HepG2 (cell line): ENCODE measurements at regions not wholly inside any gene's neighbourhood (a gene's known extent, or its start where the extent isn't known, plus 50 kb on each side); places are given as distances from the start of the nearest gene placed in this dataset.

ENCODE experiments used
- ARID4A ChIP-seq: sonication (generic); formaldehyde crosslinking; IDR thresholded peaks from 2 replicates; pipeline ENCODE4 v1.5.0; 2020; ENCODE audit warnings: mild to moderate bottlenecking, missing genetic modification reagents, borderline replicate concordance
- ATF7 ChIP-seq, 2 experiments: fragments of 450-650 bp in 1 of 2; sonication (generic) in 1 of 2; formaldehyde crosslinking in 1 of 2; IDR thresholded peaks; 2 replicates each; pipeline versions ENCODE4 v1.4.0 to v1.6.1; 2016 to 2020; ENCODE audit warnings: antibody characterized with exemption in 1 of 2, mild to moderate bottlenecking in 1 of 2, missing genetic modification reagents in 1 of 2
- BCLAF1 ChIP-seq: fragments of 450-650 bp; IDR thresholded peaks from 2 replicates; pipeline ENCODE4 v1.6.1; 2017; ENCODE audit warnings: mild to moderate bottlenecking
- ELK4 ChIP-seq: sonication (generic); formaldehyde crosslinking; IDR thresholded peaks from 2 replicates; pipeline ENCODE4 v1.9.0; 2021; ENCODE audit warnings: missing genetic modification reagents, borderline replicate concordance
- MZF1 ChIP-seq: sonication (generic); formaldehyde crosslinking; IDR thresholded peaks from 2 replicates; pipeline ENCODE4 v1.8.1; 2023; ENCODE audit warnings: mild to moderate bottlenecking, missing genetic modification reagents, borderline replicate concordance
- NR2F2 ChIP-seq: IDR thresholded peaks from 2 replicates; pipeline ENCODE4 v1.6.1; 2012; ENCODE audit warnings: low read depth, inconsistent platforms, borderline replicate concordance
- NR3C1 ChIP-seq: sonication (generic); formaldehyde crosslinking; IDR thresholded peaks from 2 replicates; pipeline ENCODE4 v1.4.0; 2020; ENCODE audit warnings: missing genetic modification reagents
- NRL ChIP-seq: sonication (generic); formaldehyde crosslinking; IDR thresholded peaks from 2 replicates; pipeline ENCODE4 v1.5.0; 2020; ENCODE audit warnings: missing genetic modification reagents, mild to moderate bottlenecking, moderate library complexity, borderline replicate concordance
- RCOR2 ChIP-seq: IDR thresholded peaks from 2 replicates; pipeline ENCODE4 v1.6.1; 2016; ENCODE audit warnings: missing biosample characterization, missing genetic modification reagents
- RFX5 ChIP-seq: IDR thresholded peaks from 2 replicates; pipeline ENCODE4 v1.6.1; 2011; ENCODE audit warnings: low read depth, low read length, improper control_type of control experiment
- ZBTB26 ChIP-seq: IDR thresholded peaks from 2 replicates; pipeline ENCODE4 v1.6.1; 2016; ENCODE audit warnings: missing compliant biosample characterization, missing genetic modification reagents, borderline replicate concordance
- ZBTB33 ChIP-seq: sonication (generic); formaldehyde crosslinking; IDR thresholded peaks from 2 replicates; pipeline ENCODE4 v1.4.0; 2020; ENCODE audit warnings: missing genetic modification reagents
- ZNF121 ChIP-seq: sonication (generic); formaldehyde crosslinking; IDR thresholded peaks from 2 replicates; pipeline ENCODE4 v1.5.0; 2020; ENCODE audit warnings: mild to moderate bottlenecking, missing genetic modification reagents
- ZNF362 ChIP-seq: sonication (generic); formaldehyde crosslinking; IDR thresholded peaks from 2 replicates; pipeline ENCODE4 v1.4.0; 2020; ENCODE audit warnings: missing genetic modification reagents, mild to moderate bottlenecking, borderline replicate concordance
- ZNF530 ChIP-seq: sonication (generic); formaldehyde crosslinking; IDR thresholded peaks from 2 replicates; pipeline ENCODE4 v1.5.0; 2020; ENCODE audit warnings: low read depth, mild to moderate bottlenecking, missing genetic modification reagents
- ZNF552 ChIP-seq: sonication (generic); formaldehyde crosslinking; IDR thresholded peaks from 2 replicates; pipeline ENCODE4 v1.9.0; 2022; ENCODE audit warnings: missing genetic modification reagents, mild to moderate bottlenecking, borderline replicate concordance
- ZNF569 ChIP-seq: sonication (generic); formaldehyde crosslinking; IDR thresholded peaks from 2 replicates; pipeline ENCODE4 v1.5.0; 2020; ENCODE audit warnings: mild to moderate bottlenecking, missing genetic modification reagents, moderate library complexity, borderline replicate concordance

- TF ChIP-seq ZNF121 (CRISPR knock-in tag) (no peak), NR2F2 (peak; percentile 58; the same call in 1 of the 2 replicates), RFX5 (no peak), ZNF530 (CRISPR knock-in tag) (no peak), ARID4A (CRISPR knock-in tag) (no peak), ATF7 (IDR thresholded peaks at IDR 0.05) (no peak), ATF7 (CRISPR knock-in tag; IDR thresholded peaks at IDR 0.05) (no peak), ZNF552 (CRISPR knock-in tag) (no peak), NR3C1 (CRISPR knock-in tag) (no peak), NRL (CRISPR knock-in tag) (no peak), RCOR2 (CRISPR knock-in tag) (no peak), MZF1 (CRISPR knock-in tag) (no peak), ZBTB33 (CRISPR knock-in tag) (no peak), BCLAF1 (no peak), ELK4 (CRISPR knock-in tag) (no peak), ZNF362 (CRISPR knock-in tag) (no peak), ZNF569 (CRISPR knock-in tag) (no peak), ZBTB26 (no peak)
Observed at GRCh38 chr2:190136259-190136658, 73.7 kb upstream of the MSTN start (continued).
